Hepatic stellate cell (primary cell): ENCODE measurements at regions not wholly inside any gene's neighbourhood (a gene's known extent, or its start where the extent isn't known, plus 50 kb on each side); places are given as distances from the start of the nearest gene placed in this dataset.

Experiments
- DNase-seq: peaks from one replicate; pipeline ENCODE4 v3.0.0; 2011; ENCODE audit warnings: low spot score

- no peak for DNase-seq
These were observed 159.5 kb upstream of the CNTN6 start for GRCh38 chr3:933326-933725.

DNA sequence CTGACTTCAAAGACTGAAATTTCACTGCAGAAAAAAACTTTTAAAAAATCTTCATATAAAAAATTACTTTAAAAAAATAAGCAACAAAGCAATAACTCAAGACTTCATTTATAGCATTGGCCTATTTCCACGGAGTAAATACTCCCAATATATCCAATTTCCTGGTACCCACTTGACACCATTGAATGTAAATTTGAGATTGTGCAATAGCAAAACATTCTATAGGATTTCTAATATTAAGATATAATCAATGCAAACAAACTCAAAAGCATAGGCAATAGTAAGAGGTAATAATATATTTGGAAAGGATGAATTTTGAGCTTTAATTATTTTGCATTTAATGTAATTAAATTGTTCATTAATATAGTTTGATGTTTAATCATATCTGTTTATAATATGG lies 148.0 kb upstream of the CNTN6 start:
- DNase-seq: no peak

- no peak for DNase-seq
These were observed 147.1 kb upstream of the CNTN6 start for GRCh38 chr3:945738-946137.

- DNase-seq: no peak
These were observed 139.9 kb upstream of the CNTN6 start for GRCh38 chr3:952906-953305.

- DNase-seq: no peak
These were observed 129.6 kb upstream of the CNTN6 start for GRCh38 chr3:963255-963654.

- DNase-seq: no peak
These were observed 129.1 kb upstream of the CNTN6 start for GRCh38 chr3:963755-964154.

DNA sequence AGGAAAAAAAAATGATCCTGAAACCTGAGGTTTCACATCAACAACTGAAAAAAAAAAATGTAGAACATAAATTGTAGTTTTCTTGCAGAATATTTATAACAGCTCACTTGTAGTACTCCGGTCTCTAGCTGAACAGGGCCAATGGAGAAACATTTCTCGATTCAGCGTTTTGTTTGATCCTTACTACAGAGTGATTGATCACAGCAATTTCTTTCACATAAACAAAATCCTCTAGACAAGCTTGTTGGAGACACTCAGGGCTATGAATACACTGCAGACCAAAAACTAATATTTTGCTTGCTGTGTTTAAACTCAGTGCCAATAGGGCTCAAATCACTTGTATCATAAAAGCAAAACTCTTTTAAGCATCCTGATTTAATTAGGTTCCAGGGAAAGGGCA lies 127.0 kb upstream of the CNTN6 start:
- DNase-seq: no peak

DNA sequence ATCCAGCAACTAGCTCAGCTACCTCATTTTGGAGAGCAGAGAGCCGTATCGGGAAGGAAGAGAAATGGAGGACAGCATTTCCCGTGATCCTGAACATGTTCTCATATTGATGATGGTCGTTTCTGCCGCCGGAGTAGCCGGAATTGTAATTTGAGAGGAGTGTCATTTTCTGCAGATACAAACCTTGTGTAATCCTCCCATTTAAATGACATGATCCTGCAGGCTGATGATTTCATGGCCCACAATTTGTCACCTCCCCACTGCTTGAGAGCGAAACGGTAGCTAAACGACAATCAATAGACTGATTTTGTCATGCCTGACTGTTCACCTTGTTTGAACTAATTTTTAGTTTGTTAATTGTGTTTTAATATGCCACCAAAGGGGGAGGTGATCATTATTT lies 126.5 kb upstream of the CNTN6 start:
- DNase-seq: no peak

- no peak for DNase-seq
These were observed 119.5 kb upstream of the CNTN6 start for GRCh38 chr3:973340-973739.

DNA sequence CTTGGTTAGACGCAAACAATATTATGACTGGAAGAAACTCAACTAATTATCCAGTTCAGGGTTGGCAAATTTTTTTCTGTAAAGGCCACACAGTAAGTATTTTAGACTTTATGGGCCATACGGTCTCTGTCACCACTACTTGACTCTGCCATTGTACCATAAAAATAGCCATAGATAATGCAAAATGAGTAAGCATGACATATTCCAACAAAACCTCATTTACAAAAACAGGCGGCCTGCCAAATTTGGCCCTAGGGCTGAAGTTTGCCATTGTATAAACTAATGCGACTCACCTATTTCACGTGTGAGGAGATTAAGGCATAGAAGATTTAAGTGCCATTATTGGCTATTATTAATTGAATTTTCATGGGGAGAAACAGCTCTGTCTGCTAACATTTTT lies 116.8 kb upstream of the CNTN6 start:
- DNase-seq: no peak

- no peak for DNase-seq
These were observed 111.7 kb upstream of the CNTN6 start for GRCh38 chr3:981156-981555.

DNA sequence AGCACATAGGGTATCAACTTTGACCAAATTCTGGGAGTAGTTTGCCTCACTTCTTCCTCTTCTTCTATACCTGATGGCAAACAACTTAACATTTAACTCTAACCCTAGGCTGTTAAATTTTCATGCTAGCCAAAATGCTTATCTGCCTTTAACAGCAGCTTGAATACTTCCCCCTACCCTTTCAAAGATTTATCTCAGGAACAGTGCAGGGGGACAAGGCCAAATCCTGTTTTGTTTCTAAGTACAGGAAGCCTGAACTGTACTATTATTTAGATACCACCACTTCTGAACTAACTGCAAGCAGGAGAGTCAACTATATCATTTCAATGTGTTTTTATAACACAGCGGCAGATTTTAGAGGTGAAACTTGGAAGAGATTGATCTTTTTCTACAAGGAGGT lies 104.0 kb upstream of the CNTN6 start:
- no peak for DNase-seq

DNA sequence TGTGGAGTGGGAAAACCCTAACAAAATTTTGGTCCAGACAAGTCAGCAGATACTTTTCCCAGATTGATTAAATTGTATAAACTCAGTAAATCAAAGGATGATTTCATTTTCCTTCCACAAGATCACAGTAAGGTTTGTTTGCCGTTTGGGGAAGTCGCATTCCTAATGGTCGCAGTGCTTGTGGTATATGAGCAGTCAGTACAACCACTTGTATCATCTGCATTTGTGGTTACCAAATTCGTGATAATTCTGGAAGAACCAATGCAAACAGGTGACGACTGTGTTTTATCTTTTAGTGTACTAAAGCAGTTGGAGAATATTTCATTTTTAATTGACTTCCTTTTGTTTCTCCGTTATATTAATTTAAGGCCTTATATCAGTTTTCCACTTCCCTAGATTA lies 100.0 kb upstream of the CNTN6 start:
- no peak for DNase-seq

DNA sequence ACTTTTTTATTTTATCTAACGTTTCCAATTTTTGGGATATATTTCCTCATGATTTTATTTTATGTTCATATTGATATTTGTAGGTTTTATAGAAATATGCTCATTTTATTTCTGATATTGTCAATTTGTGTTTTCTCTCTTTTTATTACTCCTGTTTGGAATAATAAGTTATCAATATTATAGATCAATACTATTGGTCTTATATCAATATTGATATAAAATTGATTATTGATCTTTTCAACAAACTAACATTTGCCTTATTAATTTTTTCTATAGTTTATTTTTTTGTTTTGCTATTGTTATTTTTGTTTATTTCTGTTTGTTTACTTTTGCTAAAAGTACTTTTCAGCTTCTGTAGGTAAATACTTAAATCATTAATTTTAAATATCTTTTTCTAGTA lies 90.8 kb upstream of the CNTN6 start:
- no peak for DNase-seq

GRCh38 chr3:1007866-1008265 lies 85.0 kb upstream of the CNTN6 start:
- DNase-seq: no peak

GRCh38 chr3:1010228-1010627 lies 82.6 kb upstream of the CNTN6 start:
- no peak for DNase-seq

- DNase-seq: no peak
These were observed 77.0 kb upstream of the CNTN6 start for GRCh38 chr3:1015826-1016225.

DNA sequence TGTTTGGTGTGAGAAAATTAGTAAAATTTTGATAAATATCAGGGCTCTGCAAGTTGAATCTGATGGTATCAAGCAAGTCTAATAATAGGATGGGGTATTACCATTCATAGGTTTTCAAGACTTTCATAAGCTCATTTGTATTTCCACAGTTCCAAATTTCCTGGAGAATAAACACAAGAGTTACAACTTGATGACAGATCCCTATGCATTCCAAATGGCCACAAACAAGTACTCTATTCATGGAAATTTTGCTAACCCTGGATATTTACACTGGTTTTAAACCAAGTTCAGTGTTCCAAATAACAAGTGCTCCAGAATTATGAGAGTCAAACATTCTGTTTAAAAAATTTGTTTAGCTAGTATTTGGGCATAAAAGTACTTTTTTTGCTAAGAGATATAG lies 75.0 kb upstream of the CNTN6 start:
- no peak for DNase-seq

DNA sequence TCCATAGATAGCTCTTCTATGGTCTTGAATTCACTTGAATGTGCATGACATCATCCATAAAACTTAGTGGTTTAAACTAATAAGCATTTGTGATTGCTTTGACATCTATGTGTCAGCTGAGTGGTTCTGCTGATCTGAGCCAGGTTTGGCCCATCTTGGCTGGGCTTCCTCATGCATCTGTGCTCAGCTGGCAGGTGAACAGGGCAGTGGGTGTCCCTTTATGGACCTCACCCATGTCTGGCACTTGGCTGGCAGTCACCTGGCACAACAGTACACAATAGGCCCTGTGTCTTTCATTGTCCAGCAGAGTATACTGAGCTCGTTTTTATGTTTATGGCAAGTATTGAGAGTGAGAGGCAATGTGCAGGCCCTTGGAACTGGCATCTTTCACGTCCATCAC lies 73.7 kb upstream of the CNTN6 start:
- DNase-seq: no peak

DNA sequence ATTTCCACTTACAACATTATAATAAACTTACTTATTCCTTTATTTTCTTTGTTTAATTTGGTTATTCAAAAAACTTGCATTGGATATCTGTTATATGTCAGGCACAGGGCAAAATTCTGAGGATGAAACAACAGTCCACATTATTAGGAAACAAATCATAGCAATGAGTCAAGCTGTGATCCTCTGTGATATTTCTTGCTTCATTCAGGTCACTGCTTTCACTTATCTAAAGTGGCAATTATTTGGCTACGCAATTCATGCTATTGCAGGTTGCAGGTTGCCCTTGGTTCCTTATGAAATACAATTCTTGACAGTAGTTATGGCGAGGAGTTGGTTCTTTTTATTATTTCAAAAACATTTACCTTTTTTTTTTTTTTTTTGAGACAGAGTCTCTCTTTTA lies 66.4 kb upstream of the CNTN6 start:
- DNase-seq: no peak

GRCh38 chr3:1036207-1036826 lies 56.5 kb upstream of the CNTN6 start:
- no peak for DNase-seq

GRCh38 chr3:1037631-1038030 lies 55.2 kb upstream of the CNTN6 start:
- no peak for DNase-seq
